ENCODE measurements at regions not wholly inside any gene's neighbourhood (a gene's known extent, or its start where the extent isn't known, plus 50 kb on each side); places are given as distances from the start of the nearest gene placed in this dataset.
A peak's percentile ranks its signal among the peaks of the same experiment; 100 is the strongest.

DNA sequence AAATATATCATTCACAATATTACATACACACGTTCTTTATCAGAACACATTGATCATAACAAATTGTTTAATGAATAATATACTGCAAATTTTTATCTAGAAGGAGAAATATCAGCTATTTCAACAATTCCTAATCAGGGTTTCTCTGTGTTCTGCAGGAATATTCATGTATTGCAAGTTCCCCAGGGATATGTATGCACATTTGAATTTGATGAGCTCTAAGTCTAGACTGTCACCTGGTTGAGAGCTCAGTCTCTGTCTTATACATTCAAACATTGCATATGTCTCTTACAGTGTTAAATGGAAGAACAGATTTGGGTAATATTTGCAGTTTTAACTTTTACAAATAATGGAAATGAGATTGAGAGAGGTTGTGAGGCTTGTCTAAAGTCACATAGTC is 829.7 kb downstream of the CDH11 start:
- in situ Hi-C loops (cut with HindIII; ENCODE audit: low sequenced_read_pairs): no loop called here
- DNase-seq (ENCODE audit: low read depth, low spot score): no peak
- H3K4me3 ChIP-seq (ENCODE audit: low read depth, low read length): no peak overlapping the region
- TF ChIP-seq, protein P1, sequence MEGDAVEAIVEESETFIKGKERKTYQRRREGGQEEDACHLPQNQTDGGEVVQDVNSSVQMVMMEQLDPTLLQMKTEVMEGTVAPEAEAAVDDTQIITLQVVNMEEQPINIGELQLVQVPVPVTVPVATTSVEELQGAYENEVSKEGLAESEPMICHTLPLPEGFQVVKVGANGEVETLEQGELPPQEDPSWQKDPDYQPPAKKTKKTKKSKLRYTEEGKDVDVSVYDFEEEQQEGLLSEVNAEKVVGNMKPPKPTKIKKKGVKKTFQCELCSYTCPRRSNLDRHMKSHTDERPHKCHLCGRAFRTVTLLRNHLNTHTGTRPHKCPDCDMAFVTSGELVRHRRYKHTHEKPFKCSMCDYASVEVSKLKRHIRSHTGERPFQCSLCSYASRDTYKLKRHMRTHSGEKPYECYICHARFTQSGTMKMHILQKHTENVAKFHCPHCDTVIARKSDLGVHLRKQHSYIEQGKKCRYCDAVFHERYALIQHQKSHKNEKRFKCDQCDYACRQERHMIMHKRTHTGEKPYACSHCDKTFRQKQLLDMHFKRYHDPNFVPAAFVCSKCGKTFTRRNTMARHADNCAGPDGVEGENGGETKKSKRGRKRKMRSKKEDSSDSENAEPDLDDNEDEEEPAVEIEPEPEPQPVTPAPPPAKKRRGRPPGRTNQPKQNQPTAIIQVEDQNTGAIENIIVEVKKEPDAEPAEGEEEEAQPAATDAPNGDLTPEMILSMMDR (IDR thresholded peaks at IDR 0.05; ENCODE audit: low read depth, low read length): no peak

DNA sequence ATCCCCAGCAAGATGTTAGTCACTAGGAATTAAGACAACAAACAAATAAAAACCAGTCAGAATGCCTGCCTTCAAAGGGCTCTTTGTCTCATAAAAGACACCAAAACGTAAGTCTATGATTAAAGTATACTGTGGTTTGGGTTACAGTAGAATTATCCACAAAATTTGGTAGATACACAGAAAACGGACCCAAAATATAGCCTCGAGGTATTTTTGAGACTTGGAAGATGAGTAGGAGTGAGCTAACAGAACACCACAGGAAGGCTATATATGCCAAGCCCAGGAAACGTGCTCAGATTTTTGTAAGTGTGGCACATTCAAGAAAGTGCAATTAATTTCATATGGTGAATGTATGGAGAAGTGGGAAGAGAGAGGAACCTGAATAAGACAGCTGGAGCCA is 831.4 kb downstream of the CDH11 start:
- no peak for DNase-seq (ENCODE audit: low read depth, low spot score)
- TF ChIP-seq, protein P1 (IDR thresholded peaks at IDR 0.05; ENCODE audit: low read depth, low read length): no peak
- no peak overlapping the region for H3K4me3 ChIP-seq (ENCODE audit: low read depth, low read length)
- in situ Hi-C loops (cut with HindIII; ENCODE audit: low sequenced_read_pairs): no loop called here

DNA sequence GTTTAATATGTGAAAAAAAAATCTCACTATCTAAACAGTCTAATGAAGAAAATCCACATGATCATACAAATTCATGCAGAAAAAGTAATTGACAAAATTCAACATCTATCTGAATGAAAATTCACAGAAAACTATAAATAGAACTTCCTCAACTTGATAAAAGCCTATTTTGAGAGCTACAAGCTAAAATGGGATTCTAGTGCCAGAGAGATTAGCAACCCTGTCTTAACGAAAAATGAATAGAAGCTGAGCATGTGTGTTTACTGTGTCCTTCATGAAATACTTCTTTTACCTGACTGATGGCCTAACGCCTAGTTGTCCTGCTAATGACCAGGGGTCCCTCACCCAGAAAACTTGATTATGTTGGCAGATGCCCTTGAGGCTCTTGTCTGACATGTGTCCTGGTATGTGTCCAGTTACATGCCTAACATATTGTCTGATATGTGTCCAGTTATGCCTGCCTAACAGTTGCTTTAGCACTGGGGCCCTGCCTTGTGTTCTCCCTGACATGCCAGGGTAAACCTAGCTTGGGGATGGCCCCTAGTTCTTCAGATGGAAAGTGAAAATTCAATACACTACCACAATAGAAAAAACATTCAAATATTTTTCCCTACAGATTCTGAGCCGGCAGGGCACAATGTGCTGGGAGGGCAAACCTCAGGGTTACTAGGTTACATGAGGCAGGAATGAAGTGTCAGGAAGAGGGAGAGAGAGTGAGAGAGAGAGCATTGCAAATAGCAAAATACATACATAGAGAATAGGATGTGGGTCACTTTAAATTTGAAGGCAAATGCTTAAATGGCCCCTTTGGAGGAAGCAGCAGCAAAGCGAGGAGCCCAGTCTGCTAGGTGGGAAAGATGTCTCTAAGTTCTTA is 834.0 kb downstream of the CDH11 start:
- H3K4me3 ChIP-seq (ENCODE audit: low read depth, low read length): no peak overlapping the region
- in situ Hi-C loops (cut with HindIII; ENCODE audit: low sequenced_read_pairs): no loop called here
- DNase-seq (ENCODE audit: low read depth, low spot score): no peak
- TF ChIP-seq, protein P1 (IDR thresholded peaks at IDR 0.05; ENCODE audit: low read depth, low read length): no peak

DNA sequence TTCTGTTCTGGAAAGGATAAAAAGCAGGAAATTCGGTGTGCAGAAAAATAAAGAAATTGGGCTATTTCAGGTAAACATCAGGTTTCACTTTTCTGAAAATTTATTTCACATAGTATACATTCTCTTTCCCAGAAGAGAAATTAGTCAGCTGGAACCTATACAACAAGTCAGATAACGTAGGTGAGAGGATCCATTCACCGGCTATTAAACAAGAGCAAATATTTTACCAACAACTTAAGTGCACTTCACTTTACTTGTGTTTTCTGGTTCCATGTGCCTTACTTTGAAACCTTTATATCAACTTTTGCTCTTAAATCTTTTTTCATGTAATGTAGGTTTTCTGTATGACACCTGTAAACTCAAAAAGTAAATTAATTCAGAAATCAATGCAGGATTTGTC is 839.7 kb downstream of the CDH11 start:
- TF ChIP-seq, protein P1 (IDR thresholded peaks at IDR 0.05; ENCODE audit: low read depth, low read length): no peak
- in situ Hi-C loops (cut with HindIII; ENCODE audit: low sequenced_read_pairs): no loop called here
- no peak overlapping the region for H3K4me3 ChIP-seq (ENCODE audit: low read depth, low read length)
- no peak for DNase-seq (ENCODE audit: low read depth, low spot score)

DNA sequence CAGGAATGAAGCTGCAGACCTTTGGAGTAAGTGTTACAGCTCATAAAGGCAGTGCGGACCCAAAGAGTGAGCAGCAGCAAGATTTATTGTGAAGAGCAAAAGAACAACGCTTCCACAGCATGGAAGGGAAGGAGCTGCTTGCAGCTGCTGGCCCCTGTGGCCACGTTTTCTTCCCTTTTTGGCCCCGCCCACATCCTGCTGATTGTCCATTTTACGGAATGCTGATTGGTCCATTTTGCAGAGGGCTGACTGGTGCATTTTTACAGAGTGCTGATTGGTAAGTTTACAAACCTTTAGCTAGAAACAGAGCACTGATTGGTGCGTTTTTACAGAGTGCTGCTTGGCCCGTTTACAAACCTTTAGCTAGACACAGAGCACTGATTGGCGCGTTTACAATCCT is 841.5 kb downstream of the CDH11 start:
- in situ Hi-C loops (cut with HindIII; ENCODE audit: low sequenced_read_pairs): no loop called here
- DNase-seq (ENCODE audit: low read depth, low spot score): no peak
- no peak overlapping the region for H3K4me3 ChIP-seq (ENCODE audit: low read depth, low read length)
- TF ChIP-seq, protein P1 (IDR thresholded peaks at IDR 0.05; ENCODE audit: low read depth, low read length): no peak

DNA sequence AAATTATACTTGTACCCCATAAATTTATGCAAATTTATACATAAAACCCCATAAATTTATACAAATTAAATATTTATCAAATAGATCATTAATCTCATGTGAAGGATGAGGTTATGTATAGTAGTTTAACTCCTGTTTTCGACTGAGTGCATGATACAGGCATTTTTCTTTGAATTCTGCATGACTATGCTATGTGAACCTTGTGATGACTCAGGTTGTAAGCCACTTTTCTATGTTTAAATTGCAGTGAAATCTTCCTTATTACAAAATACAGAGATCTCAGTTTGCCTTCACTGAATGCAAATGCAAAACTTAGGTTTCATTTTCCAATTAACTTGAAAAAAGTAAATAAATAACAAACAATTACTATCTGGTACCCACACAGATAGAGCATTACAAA is 843.7 kb downstream of the CDH11 start:
- peak; percentile 11 for DNase-seq (ENCODE audit: low read depth, low spot score)
- H3K4me3 ChIP-seq (ENCODE audit: low read depth, low read length): no peak overlapping the region
- TF ChIP-seq, protein P1 (IDR thresholded peaks at IDR 0.05; ENCODE audit: low read depth, low read length): no peak
- in situ Hi-C loops (cut with HindIII; ENCODE audit: low sequenced_read_pairs): no loop called here
